ENCODE measurements at regions not wholly inside any gene's neighbourhood (a gene's known extent, or its start where the extent isn't known, plus 50 kb on each side); places are given as distances from the start of the nearest gene placed in this dataset.

DNA sequence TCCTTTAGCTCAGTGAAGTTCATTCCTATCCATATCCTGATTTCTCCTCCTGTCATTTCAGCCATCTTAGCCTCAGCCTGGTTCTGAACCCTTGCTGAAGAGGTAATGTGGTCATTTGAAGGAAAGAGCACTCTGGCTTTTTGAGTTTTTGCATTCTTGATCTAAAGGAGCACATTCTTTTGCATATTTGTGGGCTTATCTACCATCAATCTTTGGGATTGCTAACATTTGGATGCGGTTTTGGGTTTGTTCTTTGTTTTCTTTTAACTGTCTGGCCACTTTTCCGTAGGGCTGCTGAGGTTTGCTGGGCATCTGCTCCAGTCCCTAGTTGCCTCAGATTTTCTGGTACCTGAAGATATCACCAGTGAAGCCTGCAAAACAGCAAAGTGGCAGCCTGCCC is 238.3 kb downstream of the EPM2A start:
- TF ChIP-seq, protein P1, sequence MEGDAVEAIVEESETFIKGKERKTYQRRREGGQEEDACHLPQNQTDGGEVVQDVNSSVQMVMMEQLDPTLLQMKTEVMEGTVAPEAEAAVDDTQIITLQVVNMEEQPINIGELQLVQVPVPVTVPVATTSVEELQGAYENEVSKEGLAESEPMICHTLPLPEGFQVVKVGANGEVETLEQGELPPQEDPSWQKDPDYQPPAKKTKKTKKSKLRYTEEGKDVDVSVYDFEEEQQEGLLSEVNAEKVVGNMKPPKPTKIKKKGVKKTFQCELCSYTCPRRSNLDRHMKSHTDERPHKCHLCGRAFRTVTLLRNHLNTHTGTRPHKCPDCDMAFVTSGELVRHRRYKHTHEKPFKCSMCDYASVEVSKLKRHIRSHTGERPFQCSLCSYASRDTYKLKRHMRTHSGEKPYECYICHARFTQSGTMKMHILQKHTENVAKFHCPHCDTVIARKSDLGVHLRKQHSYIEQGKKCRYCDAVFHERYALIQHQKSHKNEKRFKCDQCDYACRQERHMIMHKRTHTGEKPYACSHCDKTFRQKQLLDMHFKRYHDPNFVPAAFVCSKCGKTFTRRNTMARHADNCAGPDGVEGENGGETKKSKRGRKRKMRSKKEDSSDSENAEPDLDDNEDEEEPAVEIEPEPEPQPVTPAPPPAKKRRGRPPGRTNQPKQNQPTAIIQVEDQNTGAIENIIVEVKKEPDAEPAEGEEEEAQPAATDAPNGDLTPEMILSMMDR (IDR thresholded peaks at IDR 0.05): no peak
- TF ChIP-seq EZH2 (IDR thresholded peaks at IDR 0.05; ENCODE audit: borderline replicate concordance, insufficient read depth, low read depth, low read length, poor library complexity, severe bottlenecking): no peak
